HG02973 (cell line): ENCODE measurements at regions not wholly inside any gene's neighbourhood (a gene's known extent, or its start where the extent isn't known, plus 50 kb on each side); places are given as distances from the start of the nearest gene placed in this dataset.
"Not testable (repeated sequence)": the region's sequence is repeated elsewhere in the genome, so short reads cannot be mapped to it uniquely, and the experiment has no call there.

ENCODE experiments used
- ATAC-seq: cut with Tn5 transposase; IDR thresholded peaks from one replicate; pipeline ENCODE4 v1.9.1; 2021; ENCODE audit warnings: moderate library complexity; ENCODE audit not compliant: unreplicated experiment

DNA sequence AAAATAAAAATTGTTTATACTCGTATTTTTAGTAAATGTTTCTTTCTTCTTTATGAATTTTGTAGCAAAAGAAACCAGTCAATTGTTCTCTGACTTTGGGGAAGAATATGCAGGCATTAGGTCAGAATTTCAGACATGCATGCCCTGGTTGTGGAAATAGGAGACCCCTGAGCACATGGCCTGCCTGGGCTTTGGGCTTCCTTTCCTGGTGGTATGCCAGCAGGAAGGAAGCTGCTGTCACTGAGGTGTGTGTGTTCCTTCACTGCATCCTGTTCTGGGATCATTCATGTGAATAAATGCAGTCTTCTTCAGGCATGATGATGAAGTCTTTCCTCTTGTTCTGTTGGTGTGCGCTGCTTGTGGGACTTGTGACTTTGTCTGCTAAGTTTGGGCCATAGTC, 920.2 kb upstream of the VRK2 start:
- no peak for ATAC-seq

DNA sequence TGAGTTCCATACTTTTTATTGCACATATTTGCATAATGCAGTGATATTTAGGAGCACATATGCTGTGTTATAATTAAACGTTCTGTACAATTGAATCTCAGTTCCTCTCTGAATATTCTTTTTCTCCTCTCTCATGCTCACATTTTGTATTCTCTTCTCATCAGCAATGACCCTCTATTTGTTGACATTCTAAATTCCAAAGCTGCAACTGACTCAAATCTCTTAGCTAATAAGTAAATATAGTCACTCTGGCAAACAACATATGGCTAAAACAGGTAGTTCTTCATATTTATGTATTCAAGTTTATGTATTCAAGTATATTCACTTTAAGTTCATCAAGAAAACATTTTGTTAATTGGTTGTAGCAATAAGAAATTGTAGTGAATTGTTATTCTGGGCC, 907.4 kb upstream of the VRK2 start:
- no peak for ATAC-seq

DNA sequence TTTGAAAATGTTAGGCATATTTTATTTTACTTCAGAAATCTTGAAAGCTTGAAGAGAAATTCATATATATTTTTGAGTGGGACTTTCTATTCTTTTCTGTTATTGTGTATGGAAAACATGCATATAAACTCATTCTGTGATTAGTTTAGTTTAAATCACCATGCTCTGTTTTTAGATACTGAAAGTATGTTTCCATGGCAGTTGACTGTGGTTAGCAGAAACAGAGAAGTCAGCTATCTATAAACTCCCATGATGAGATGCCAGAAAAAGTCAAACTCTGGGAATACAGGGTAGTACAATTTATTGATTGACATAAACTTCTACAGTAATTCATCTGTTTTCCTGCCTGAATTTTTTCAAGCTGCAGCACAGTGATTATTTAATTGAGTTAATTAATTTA, 905.3 kb upstream of the VRK2 start:
- no peak for ATAC-seq

DNA sequence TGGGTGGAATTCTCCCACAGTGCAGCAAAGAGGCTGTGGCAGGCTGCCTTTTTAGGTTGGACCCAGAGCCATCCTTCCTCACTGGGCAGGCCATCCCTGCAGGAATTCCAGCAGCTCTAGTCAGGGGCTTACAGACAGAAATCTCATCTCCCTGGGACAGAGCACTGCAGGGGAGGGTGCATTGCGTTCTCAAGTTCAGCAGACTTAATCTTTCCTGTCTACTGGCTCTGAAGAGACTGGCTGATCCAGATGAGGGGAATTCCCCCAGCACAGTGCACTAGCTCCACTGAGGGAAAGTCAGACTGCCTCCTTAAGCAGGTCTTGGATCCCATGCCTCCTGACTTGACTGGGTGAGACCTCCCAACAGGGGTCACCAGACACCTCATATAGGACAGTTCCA, 899.7 kb upstream of the VRK2 start:
- no peak for ATAC-seq

DNA sequence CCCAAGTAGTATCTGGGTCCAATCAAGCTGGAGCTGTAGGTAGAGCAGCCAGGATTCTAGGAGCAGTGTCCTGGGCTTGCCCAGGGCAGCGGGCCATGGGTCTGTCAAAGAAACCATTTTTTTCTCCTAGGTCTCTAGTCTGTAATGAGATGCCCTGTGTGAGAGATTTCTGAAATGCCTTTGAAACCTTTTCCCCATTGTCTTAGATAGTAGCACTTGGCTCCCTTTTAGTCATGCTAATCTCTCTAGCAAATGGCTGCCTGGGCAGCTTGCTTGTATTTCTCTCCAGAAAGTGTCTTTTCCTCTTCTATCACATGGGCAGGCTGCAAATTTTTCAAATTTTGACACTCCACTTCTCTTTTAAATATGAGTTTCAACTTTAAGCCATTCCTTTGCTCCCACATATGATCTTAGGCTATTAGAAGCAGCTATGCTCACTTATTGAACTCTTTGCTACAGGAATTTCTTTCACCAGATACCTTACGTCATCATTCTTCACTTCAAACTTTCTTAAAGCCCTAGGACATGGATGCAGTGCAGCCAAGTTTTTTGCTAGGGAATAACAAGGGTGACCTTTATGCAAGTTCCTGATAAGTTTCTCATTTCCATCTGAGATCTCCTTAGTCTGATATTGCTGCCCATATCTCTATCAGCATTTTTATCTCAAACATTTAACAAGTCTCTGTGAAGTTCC, 890.2 kb upstream of the VRK2 start:
- no peak for ATAC-seq

DNA sequence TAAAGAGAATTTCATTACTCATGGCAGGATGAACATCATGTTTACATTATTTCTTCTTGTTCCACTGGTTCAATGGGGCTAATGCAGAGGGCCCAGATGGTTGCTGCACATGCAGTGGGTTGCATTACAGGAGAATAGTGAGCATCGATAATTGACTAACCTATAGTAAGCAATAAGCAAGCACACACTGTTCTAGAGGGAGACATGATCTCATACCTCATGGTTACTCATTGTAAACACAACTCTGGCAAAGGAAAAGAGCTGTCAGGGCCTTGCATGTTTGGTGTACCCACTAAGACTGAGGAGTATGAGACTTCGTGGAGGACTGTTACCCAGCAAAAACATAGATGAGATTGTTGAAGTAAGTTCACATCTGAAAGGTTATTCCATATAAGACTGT, 885.6 kb upstream of the VRK2 start:
- no peak for ATAC-seq

DNA sequence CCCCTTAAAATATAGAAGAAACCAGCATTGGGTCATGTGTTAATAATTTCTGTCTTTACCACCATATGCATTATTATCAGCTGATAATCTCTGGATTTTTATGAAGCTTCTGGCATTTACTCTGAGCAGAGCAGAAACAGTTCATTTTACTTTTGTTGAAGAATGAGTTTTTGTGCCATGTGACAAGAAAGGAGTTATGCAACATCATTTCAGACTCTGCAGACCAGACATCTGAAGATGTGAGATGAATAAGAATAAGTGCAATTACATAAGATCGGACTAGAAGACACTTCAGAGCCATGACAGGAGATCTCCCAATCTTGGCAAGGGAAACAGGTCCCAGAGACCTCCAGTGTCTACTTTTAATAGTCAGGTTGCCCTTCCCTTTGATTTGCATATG, 869.4 kb upstream of the VRK2 start:
- ATAC-seq = no peak

DNA sequence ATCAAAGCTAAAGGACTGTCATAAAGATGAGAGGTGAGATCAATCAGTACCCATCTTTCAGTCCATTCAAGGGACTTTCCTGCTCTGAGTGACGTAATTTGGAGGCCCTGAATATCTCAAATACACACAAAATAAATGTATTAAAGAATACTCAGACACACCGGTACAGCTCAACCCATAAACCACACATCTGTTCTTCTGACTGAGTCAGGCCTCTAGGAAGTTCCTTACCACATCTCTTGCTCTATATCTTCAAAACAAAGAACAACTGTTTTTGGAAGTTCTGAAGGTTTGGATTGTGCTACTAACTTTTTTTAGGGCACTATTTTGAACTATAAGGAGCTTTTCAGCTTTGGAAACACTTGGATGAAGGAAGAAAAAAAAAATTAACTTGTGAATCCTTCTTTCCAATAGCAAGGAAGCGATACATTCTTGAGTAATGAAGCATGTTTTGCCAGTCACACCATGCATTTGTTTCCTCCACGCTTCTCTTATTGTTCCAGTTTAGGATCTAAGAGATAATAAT, 866.5 kb upstream of the VRK2 start:
- ATAC-seq = no peak

DNA sequence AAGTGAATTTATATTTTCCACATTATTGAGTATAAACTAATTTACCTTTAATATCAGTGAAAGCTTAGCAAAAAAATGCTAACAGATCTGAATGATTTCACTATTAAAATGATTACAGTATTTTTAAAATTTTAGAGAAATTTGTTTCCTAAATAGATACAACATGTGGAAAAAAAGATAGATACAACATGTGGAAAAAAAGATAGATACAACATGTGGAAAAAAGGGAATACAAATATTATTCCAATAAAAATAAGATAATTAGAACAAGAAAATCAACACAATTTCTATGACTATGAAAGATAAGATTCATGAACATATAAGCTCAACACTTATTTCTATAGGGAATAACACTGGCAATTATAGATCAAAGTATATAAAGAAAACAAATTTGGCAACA, 865.9 kb upstream of the VRK2 start:
- ATAC-seq = no peak

DNA sequence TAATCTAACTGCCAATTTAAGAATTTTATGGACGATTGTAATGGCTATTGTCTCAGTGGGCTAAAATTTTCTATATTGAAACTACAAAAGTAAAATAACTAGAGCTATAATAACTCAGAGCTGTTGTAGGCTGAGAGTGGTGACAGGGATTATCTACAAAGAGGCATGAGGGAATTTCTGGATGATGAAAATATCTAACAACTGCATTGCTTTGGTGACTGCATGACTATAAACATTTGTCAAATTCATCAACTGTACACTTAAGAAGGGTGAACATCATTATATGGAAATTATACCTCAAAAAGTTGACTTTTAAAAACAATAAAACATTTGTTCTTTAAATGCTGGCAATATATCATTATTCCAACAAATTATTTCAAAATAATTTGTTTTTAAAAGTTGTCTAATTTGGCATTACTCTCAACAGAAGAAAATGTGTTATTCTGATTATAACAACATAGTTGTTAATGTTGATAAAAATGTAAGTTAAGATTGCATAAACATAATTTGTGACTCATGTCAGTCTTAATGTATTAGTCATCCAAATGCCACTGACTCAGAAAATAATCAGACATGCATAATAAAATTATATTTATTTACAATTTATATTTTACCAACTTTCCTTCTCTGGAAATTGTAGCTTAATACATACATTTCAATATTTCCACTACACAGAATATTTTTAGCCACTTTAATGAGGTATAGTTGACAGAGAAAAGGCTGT, 865.1 kb upstream of the VRK2 start:
- ATAC-seq = no peak

DNA sequence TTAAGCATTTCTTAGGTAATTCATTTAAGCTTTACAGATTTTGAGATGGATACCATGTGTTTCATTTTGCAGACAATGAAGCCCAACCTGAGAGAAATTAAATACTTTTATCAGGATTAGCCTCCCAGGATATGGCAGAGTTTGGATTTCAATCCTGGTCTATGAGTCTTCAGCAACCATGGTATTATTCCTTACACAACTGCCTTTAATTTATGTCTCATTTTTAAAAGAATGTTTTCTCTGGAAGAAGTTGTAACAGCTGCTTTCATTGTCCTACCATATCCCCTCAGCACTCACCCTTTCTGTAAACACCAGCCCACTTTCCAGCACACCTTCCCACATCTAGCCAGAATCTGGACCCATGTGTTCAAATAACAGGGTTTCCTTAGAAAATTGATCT, 863.7 kb upstream of the VRK2 start:
- no peak for ATAC-seq

DNA sequence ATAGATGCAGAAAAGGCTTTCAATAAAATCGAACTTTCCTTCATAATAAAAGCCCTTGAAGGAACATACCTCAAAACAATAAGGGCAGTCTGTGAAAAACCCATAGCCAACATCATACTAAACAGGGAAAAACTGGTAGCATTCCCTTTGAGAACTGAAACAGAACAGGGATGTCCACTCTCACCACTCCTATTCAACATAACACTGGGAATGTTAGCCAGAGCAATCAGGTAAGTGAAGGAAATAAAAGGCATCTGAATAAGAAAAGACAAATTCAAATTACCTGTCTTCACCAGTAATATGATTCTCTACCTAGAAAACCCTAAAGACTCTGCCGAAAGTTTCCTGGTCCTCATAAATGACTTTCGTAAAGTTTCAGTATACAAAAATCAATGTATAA, 861.0 kb upstream of the VRK2 start:
- no peak for ATAC-seq

DNA sequence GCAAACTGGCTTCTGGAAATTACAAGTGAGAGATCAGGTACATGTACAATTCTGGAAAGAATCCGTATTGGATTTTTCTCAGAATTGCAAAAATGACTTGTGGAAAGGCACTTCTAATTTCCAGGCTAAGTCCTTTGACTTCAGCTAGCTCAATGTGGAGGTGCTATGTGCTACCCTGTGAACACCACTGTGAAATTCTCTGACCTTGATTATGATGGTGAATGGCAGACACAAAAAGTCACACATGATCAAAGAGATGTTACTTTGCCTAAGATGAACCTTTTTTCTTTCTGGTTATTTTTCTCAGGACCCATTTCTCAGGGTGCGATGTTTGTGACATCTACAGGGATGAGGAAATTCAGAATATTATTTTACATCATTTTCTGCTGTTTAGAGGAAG, 856.6 kb upstream of the VRK2 start:
- ATAC-seq = no peak

DNA sequence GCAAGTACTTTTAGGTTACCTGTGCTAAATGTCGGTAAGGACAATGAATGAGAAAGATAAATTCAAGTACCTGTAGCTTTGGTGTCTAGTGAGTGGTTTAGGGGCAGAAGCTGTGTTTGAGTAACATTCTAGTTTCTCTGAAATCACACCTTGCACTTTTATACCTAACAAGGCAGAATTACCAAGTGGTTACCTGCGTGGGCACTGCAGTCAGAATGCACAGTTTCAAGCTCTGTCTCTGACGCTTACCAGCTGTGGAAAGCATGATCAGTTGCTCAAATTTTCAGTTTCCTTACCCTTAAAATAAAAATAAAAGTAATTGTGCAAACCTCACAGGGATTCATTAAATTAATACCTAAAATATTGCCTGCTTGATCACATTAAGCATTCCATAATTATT, 846.9 kb upstream of the VRK2 start:
- ATAC-seq = no peak

DNA sequence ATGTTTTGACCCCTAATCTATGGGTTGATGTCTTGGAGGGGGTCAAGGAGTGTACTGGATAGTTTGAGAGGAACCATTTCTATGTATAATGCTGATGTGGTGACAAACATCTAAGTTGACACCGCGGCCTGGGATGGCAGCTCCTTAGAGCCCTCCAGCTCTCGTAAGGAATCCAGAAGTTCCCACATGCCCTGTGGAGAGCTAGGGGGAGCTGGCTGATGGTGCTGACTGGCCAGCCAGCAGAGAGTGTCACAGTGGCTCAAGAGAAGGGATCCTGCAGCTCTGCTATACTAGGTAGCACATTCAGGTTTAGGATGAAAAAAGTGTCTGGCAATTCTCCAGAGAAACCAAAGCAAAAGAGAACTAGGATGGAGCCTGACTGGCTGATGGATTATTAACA, 842.2 kb upstream of the VRK2 start:
- no peak for ATAC-seq

DNA sequence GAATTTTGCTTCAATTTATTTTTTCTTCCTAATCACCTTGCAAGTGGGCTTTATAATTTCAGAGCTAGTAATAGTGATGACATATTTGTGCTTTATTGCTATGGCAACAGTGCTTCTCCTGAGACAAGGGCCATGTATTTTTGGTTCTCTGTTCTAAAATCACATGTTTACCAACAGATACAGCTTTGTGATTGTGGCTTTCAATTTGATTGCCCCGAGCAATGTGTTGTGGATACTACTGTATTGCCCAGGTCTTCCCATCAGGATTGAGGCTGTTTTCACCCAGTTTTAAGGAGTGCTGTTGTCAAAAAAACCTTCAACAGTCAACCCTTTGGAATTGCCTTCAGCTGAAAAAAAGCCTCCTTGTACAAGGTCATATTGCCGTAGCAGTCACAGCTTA, 841.4 kb upstream of the VRK2 start:
- no peak for ATAC-seq

DNA sequence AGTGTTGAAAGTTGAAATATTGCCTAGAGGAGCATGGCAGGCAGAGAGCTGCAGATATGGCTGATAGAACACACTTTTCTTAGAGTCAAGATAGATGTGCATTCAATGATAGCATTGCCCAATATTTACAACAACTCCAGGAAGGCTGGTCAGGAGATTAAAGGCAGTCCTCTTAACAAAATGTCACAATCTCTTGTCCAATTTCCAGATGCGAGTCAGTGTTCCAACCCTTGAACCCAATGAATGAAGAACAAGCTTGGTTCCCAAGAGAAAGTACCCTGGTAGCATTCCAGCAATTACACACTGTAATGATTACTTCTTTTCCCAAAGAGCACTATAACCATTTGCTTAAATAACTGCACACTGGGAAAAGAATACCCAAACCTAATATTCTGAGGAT, 839.4 kb upstream of the VRK2 start:
- no peak for ATAC-seq

DNA sequence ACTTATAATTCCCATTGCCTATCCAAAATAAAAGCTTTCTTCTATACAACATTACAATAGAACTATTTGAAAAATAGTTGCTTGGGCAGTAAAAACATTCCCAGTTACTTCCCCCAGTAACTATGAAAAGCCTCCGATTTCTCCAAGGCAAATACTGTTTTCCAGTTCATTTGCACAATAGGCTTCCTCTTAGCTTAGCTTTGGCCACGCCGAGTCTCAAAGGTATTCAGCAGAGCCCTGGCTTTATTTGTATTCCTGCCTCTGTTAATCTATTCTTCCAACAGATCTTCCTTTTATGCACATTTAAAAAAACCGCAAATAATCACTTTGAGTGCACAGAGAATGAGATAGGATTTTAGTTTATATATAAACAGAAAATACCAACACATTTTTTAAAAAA, 836.8 kb upstream of the VRK2 start:
- no peak for ATAC-seq

DNA sequence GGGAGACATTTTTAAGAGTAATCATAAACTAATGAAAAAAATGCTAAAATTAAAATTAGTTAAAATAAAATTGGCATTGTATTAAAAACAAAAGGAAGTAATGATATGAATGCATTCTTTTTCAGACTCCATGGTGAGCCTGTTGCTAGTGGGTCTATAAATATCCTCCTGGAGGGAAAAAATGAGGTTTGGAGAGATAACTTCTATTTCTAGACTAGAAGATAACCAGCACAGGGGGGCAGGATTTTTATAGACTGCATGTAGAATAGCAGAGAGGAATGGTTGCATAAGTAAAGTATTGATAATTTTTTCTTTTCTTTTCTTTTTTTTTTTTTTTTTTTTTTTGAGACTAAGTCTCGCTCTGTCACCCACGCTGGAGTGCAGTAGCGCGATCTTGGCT, 835.8 kb upstream of the VRK2 start:
- ATAC-seq = no peak

DNA sequence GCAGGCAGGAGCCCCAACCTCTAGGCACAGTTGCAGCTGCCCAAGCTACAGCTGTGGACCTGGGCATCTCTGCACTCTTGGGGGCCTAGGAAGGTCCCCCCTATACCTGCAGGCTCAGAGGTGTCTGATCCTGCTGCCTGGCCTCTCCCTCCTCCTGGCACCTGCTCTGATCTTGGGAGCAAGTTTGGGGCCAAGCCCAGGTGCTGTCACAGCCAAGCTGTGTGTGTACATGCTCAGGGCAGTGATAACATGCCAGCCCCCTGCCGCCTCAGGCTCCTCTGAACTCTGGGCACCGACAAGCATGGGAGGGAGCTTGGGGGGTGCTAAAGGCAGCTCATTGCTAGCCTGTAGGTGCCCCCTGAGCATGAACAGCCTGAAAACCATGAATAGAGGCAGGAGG, 829.6 kb upstream of the VRK2 start:
- no peak for ATAC-seq

DNA sequence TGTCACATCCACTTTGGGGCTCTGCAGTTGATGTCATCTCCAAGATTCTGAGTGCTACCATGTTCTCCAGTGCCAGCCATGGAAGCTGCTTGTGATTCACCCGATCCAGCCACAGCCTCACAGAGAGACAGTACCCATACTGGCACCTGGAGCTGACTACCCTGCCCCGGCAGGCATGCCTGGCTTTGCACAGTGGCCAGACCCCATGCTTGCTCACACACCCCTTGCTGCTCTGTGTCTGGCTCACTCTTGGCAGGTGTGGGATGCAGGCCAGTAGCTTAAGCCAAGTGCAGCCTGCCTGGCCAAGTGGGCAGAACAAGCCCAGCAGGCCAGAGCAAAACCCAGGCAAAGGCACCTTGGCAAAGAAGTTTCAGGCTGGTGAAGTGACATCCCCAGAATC, 828.4 kb upstream of the VRK2 start:
- ATAC-seq = no peak

DNA sequence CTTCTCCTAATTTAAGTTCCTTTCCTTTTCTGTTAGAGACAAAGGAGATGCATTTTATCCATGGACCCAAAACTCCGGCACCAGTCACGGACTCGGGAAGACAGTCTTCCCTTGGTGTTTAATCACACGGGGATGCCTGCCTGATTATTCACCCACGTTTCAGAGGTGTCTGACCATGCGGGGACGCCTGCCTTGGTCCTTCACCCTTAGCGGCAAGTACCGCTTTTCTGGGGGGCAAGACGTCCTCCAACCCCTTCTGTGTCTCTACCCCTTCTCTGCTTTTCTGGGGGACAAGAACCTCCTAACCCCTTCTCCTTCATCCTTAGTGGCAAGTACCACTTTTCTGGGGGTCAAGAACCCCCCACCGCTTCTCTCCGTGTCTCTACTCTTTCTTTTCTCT, 816.9 kb upstream of the VRK2 start:
- not testable (repeated sequence) for ATAC-seq

DNA sequence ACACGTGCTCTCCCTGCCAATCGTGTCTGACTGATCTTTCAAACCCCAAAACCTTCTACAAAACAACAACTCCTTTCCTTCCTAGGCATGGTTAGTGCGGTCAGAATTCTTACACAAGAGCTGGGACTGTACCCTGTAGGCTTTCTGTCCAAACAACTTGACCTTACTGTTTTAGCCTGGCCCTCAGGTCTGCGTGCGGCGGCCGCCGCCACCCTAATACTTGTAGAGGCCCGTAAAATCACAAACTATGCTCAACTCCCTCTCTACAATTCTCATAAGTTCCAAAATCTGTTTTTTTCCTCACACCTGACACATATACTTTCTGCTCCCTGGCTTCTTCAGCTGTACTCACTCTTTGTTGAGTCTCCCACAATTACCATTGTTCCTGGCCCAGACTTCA, 814.3 kb upstream of the VRK2 start:
- ATAC-seq = not testable (repeated sequence)
